NOMO-1 treated with DMSO at 0.1 percent for 48 hours (cell line): ENCODE measurements at regions not wholly inside any gene's neighbourhood (a gene's known extent, or its start where the extent isn't known, plus 50 kb on each side); places are given as distances from the start of the nearest gene placed in this dataset.
"Not testable (repeated sequence)": the region's sequence is repeated elsewhere in the genome, so short reads cannot be mapped to it uniquely, and the experiment has no call there.

Experiments used
- DNase-seq: peaks from one replicate; lab custom pipeline; 2025; ENCODE audit not compliant: unreplicated experiment; lab: John Stamatoyannopoulos, UW

- no peak for DNase-seq
These were observed 348.7 kb upstream of the POT1 start for GRCh38 chr7:125278318-125278717.

GRCh38 chr7:125274742-125275141 is 345.1 kb upstream of the POT1 start:
- DNase-seq, result not testable (repeated sequence)

DNA sequence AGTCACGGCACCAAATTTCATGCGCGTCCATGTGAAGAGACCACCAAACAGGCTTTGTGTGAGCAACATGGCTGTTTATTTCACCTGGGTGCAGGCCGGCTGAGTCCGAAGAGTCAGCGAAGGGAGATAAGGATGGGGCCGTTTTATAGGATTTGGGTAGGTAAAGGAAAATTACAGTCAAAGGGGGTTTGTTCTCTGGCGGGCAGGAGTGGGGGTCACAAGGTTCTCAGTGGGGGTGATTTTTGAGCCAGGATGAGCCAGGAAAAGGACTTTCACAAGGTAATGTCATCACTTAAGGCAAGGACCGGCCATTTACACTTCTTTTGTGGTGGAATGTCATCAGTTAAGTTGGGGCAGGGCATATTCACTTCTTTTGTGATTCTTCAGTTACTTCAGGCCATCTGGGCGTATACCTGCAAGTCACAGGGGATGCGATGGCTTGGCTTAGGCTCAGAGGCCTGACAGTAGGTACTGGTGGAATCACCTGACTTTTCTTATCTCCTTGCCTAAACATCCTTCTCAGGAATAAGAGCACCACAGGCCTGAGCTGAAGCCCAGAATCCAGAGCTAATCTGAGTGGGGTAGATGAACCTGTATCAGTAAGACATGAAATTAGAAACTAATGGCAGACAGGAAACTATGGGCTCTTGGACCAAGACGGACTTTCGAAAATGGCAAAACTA is 334.7 kb upstream of the POT1 start:
- not testable (repeated sequence) for DNase-seq

- not testable (repeated sequence) for DNase-seq
These were observed 329.3 kb upstream of the POT1 start for GRCh38 chr7:125258876-125259417.

GRCh38 chr7:125257617-125258016 is 328.0 kb upstream of the POT1 start:
- DNase-seq, result no peak

DNA sequence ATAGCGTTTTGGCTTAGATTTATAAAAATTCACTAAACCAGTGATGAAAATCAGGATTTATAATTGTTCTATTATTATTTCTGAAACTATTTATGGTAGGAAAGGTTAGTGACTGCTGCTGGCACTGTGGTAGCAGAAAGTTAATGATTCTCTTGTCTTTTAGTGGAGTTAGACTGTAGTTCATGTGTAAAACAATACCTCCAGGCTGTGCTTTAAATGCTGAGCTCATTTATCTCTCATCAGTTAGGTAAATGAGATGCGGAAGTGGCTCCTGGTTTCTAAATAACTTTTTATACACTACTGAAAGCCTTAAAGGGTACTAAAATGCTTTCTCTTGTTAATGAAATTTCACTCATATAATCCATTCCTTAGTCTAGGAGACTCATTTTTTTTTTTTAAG is 326.8 kb upstream of the POT1 start:
- no peak for DNase-seq

DNA sequence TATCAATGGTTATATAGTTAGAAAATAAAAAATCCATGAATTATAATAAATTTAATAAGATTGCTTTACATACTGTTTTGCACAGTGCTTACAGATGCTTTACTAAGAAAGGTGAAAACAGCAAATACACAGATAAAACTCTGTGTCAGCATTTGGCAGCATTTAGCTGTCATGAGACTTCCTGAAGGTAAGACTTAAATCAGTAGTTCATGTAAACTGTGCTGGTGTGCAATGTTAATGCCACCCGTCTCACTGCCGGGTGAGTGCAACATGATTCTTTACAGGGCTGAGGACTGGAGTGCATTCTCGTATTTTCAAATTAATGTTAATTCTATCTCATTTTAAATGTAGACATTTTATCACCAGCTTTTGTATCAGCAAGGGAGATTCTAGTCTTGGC is 326.2 kb upstream of the POT1 start:
- no peak for DNase-seq

GRCh38 chr7:125254566-125254965 is 324.9 kb upstream of the POT1 start:
- no peak for DNase-seq

DNA sequence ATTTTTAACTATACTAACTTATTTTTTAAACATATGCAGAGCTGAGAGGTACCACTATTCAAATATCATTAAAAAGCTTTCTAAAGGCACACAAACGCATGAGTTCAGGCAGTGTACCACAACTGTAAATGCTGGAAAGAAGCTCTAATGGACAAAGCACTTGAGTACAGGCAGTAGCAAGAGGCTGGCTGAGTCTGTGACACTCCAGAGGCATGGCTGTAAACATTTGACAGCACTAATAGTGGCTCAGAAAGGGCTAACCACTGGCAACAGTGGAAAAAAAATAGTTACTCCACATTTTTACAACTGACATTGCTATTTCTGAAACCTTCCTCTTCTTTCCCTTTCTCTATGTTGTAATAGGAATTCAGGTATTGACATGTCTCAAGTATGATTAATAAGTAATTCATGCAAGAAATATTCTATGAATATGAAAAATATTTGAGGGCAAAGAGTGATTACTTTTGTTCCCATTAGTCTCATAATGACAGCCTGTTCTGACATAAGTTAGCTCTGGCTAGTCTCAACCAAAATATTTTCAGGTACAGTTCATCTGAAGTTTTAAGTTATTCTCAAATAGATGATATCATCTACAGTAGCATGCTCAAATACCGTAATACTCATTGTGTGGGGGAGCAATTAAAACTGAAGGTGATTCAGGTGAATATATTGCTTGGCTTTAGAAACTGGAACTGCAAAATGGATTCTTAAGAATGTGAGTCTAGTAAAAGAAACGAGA is 324.0 kb upstream of the POT1 start:
- DNase-seq, result no peak

- DNase-seq, result no peak
These were observed 318.0 kb upstream of the POT1 start for GRCh38 chr7:125247514-125248098.

GRCh38 chr7:125246706-125247105 is 317.1 kb upstream of the POT1 start:
- no peak for DNase-seq

DNA sequence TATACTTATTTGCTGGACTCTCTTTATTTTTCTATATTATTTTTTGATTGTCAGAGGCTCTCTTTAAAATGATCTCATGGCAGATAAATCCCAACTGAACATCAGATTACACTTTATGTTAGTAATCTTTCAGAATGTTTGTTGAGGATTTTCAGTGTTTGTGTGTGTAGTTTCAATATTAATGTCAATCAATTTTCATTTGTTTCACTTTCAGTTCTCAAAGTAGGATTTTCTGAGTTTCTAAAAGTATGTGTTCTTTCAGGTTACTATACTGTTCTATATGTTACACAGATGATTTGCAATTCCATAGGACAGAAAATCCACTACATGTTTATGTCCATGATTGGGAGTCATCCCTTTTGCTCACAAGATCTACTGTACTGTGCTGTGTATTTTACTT is 311.9 kb upstream of the POT1 start:
- DNase-seq, result no peak

DNA sequence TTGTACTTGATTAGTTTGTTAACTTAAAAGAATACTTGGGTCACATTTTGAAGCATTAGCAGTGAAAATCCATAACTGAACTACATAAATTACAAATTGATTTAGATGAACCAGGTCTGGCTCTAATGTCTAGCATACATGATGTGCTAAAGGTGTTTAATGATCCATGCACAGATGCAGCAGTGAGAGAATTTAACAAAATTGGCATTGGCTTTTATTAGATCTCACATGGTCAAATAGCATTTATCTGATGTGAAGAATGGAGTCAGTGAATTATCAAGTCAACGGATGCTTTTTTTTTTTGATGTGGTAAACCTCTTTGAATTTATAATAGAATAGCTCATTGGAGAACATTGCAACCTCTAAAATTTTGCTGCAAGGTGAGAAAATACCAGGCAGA is 293.0 kb upstream of the POT1 start:
- DNase-seq, result no peak

- no peak for DNase-seq
These were observed 288.5 kb upstream of the POT1 start for GRCh38 chr7:125218076-125218475.

- no peak for DNase-seq
These were observed 271.4 kb upstream of the POT1 start for GRCh38 chr7:125201002-125201401.

DNA sequence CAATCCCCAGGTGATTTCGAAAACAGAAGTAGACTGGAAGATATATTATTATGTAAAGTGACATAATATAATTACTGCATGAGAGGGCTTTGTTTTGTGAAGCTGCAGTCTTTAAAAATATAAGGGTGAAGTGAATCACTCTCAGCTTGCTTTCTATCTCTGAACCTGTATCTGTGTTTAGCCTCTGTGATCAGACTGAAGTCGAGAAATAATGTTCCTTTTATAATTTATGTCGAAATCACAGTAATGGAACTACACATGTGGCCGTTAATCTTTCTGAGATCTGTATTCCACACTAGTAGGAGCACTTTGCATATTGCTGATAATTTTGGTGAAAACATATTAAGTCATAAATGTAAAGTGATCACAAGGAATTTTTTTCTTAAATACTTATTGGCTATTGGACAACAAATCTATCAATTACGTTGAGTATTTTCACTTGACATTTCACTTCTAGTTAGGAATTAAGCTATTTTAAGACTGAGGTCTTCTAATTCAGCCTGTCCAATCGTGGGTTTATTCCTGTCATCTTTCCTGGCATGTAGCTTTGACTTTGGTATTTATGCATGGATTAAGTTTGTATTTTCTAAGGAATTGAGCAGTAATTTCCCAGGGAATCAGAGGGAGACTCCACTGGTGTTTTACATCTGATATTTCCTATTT is 268.2 kb upstream of the POT1 start:
- no peak for DNase-seq

GRCh38 chr7:125195156-125195555 is 265.5 kb upstream of the POT1 start:
- DNase-seq, result no peak

DNA sequence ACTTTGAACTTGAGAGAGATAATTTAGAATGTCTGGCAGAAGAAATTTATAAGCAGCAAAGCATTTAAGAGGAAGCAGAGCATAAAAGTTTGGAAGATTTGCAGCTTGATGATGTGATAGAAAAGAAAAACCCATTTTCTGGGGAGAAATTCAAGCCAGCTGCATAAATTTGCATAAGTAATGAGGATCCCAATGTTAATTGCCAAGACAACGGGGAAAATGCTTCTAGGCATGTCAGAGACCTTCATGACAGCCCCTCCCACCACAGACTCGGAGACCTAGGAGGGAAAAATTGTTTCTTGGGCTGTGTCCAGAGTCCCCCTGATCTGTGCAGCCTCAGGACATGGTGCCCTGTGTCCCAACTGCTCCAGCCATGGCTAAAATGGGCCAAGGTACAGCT is 263.6 kb upstream of the POT1 start:
- DNase-seq, result no peak

GRCh38 chr7:125184801-125185200 is 255.2 kb upstream of the POT1 start:
- DNase-seq, result no peak

DNA sequence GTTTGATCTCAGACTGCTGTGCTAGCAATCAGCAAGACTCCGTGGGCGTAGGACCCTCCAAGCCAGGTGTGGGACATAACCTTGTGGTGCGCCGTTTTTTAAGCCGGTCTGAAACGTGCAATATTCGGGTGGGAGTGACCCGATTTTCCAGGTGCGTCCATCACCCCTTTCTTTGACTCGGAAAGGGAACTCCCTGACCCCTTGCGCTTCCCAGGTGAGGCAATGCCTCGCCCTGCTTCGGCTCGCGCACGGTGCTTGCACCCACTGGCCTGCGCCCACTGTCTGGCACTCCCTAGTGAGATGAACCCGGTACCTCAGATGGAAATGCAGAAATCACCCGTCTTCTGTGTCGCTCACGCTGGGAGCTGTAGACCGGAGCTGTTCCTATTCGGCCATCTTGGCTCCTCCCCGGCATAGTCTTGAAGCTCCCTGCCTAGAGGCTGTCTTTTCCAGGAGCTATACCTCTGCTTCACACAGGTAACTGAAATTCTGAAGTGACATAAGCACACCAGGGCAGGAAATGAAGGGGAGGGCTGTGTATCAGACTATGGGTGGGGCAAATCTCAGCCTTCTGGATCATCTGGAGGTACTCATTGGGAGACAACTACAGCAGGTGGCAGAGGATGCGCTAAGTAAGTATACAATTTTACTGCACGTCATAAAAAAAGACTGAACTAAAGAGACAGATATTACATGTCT is 252.1 kb upstream of the POT1 start:
- not testable (repeated sequence) for DNase-seq

- DNase-seq, result no peak
These were observed 243.9 kb upstream of the POT1 start for GRCh38 chr7:125173571-125173970.
